HG03159 (cell line): ENCODE measurements at regions not wholly inside any gene's neighbourhood (a gene's known extent, or its start where the extent isn't known, plus 50 kb on each side); places are given as distances from the start of the nearest gene placed in this dataset.

ENCODE experiments used
- ATAC-seq: cut with Tn5 transposase; IDR thresholded peaks from one replicate; pipeline ENCODE4 v1.9.1; 2021; ENCODE audit warnings: mild to moderate bottlenecking, moderate library complexity; ENCODE audit not compliant: unreplicated experiment

GRCh38 chr2:128467321-128467969, 148.8 kb upstream of the HS6ST1 start:
- no peak for ATAC-seq

GRCh38 chr2:128468186-128468920, 149.7 kb upstream of the HS6ST1 start:
- ATAC-seq = no peak

- ATAC-seq = no peak
Measured at GRCh38 chr2:128469203-128469602, 150.5 kb upstream of the HS6ST1 start.

- ATAC-seq = no peak
Measured at GRCh38 chr2:128469875-128470274, 151.2 kb upstream of the HS6ST1 start.

GRCh38 chr2:128472789-128473174, 154.1 kb upstream of the HS6ST1 start:
- ATAC-seq = peak; percentile 11

GRCh38 chr2:128473175-128474035, 154.7 kb upstream of the HS6ST1 start:
- ATAC-seq = peak; percentile 69

GRCh38 chr2:128474036-128474955, 155.6 kb upstream of the HS6ST1 start:
- ATAC-seq = no peak

GRCh38 chr2:128474962-128475361, 156.3 kb upstream of the HS6ST1 start:
- ATAC-seq = no peak

- no peak for ATAC-seq
Measured at GRCh38 chr2:128475427-128476211, 157.0 kb upstream of the HS6ST1 start.

GRCh38 chr2:128477026-128477820, 158.6 kb upstream of the HS6ST1 start:
- ATAC-seq = no peak

GRCh38 chr2:128477891-128478290, 159.2 kb upstream of the HS6ST1 start:
- ATAC-seq = no peak

- no peak for ATAC-seq
Measured at GRCh38 chr2:128485761-128486639, 167.3 kb upstream of the HS6ST1 start.

GRCh38 chr2:128486640-128487375, 168.1 kb upstream of the HS6ST1 start:
- ATAC-seq = no peak

GRCh38 chr2:128487650-128488387, 169.2 kb upstream of the HS6ST1 start:
- no peak for ATAC-seq

- ATAC-seq = no peak
Measured at GRCh38 chr2:128488434-128488833, 169.8 kb upstream of the HS6ST1 start.

- ATAC-seq = no peak
Measured at GRCh38 chr2:128489526-128490273, 171.0 kb upstream of the HS6ST1 start.
